Neutrophil (primary cell): ENCODE measurements at regions not wholly inside any gene's neighbourhood (a gene's known extent, or its start where the extent isn't known, plus 50 kb on each side); places are given as distances from the start of the nearest gene placed in this dataset.

Source experiments
- H3K27ac ChIP-seq: fragments of 200-600 bp; sonication (generic); 2 replicates; pipeline ENCODE4 v1.5.1; 2016; ENCODE audit warnings: mild to moderate bottlenecking, moderate library complexity
- H3K27me3 ChIP-seq: fragments of 200-600 bp; sonication (generic); 2 replicates; pipeline ENCODE4 v1.6.0; 2016; ENCODE audit warnings: mild to moderate bottlenecking
- H3K36me3 ChIP-seq: fragments of 200-600 bp; sonication (generic); 2 replicates; pipeline ENCODE4 v1.5.1; 2017
- H3K4me1 ChIP-seq, 2 experiments: fragments of 200-600 bp in 1 of 2; sonication (generic) in 1 of 2; 1 replicate in 1 of 2; 2 replicates in 1 of 2; pipeline versions ENCODE4 v1.5.1 to v1.6.1; 2013 to 2016; ENCODE audit warnings: low read depth in 1 of 2, low read length in 1 of 2, mild to moderate bottlenecking in 1 of 2, moderate library complexity in 1 of 2; ENCODE audit not compliant: control insufficient read depth in 1 of 2, insufficient read depth in 1 of 2
- H3K4me3 ChIP-seq, 2 experiments: fragments of 200-600 bp in 1 of 2; sonication (generic) in 1 of 2; 1 replicate in 1 of 2; 2 replicates in 1 of 2; pipeline ENCODE4 v1.5.1; 2013 to 2016; ENCODE audit warnings: low read depth in 1 of 2, low read length in 1 of 2, mild to moderate bottlenecking in 1 of 2, moderate library complexity in 1 of 2
- H3K9me3 ChIP-seq: fragments of 200-600 bp; sonication (generic); 2 replicates; pipeline ENCODE4 v1.5.1; 2016
- TF ChIP-seq, protein P1 (sequence below): fragments of 200-600 bp; sonication (generic); IDR thresholded peaks from 2 replicates; pipeline ENCODE4 v1.5.1; 2016; ENCODE audit warnings: antibody characterized with exemption

DNA sequence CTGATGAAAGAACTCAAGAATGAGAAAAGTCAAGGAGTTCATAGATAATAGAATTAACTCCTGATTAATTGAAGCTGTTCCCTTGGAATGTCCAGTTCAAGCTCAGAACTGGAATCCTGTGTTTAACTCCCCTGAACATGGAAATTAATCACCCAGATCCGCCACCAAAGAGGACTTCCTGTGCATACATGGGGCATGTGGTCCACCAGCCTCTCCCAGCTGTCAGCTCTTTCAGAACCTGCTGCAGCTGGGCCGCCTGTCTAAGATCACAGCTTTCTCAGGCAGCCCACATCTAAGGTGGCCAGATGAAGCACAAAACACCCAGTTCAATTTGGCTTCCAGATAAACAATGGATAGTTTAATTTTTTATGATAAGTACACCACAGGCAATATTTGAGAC lies 203.7 kb upstream of the COX10 start:
- no peaks in the 10 kb centered on the region for H3K9me3 ChIP-seq
- H3K4me3 ChIP-seq: no peak overlapping the region
- no peaks in the 10 kb centered on the region for H3K27me3 ChIP-seq
- no peaks in the 10 kb centered on the region for H3K4me1 ChIP-seq
- no peak overlapping the region for H3K27ac ChIP-seq
- no peaks in the 10 kb centered on the region for H3K36me3 ChIP-seq
- TF ChIP-seq, protein P1, sequence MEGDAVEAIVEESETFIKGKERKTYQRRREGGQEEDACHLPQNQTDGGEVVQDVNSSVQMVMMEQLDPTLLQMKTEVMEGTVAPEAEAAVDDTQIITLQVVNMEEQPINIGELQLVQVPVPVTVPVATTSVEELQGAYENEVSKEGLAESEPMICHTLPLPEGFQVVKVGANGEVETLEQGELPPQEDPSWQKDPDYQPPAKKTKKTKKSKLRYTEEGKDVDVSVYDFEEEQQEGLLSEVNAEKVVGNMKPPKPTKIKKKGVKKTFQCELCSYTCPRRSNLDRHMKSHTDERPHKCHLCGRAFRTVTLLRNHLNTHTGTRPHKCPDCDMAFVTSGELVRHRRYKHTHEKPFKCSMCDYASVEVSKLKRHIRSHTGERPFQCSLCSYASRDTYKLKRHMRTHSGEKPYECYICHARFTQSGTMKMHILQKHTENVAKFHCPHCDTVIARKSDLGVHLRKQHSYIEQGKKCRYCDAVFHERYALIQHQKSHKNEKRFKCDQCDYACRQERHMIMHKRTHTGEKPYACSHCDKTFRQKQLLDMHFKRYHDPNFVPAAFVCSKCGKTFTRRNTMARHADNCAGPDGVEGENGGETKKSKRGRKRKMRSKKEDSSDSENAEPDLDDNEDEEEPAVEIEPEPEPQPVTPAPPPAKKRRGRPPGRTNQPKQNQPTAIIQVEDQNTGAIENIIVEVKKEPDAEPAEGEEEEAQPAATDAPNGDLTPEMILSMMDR: no peak

DNA sequence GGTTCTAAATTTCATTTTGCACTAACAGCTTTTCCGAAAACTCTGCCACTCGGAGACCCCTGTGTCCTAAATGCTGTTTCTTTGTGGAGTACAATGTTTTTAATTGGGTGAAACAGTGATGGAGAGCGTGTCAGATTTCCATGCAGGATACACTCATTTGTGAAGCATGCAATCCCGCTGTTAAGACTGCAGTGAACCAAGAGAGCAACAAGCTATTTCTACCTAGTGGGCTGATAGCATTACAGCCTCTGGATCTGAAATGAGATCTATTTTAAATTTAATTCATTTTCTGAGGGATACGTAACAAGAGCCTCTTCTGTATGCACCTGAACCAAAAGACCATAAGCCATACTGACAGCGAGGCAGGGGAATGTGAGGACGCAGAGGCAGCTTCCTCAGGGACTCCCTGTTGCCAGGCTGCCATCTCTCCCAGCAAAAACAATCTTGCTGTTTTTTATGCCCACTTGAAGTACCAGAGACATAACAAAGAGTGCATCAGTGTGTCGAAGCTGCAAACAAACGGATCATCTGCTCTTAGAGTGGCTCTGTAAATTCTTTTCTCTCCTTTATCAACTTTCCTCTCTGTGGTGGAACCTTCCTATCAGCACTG lies 199.9 kb upstream of the COX10 start:
- H3K4me3 ChIP-seq: no peak overlapping the region
- no peak overlapping the region for H3K27ac ChIP-seq
- no peaks in the 10 kb centered on the region for H3K36me3 ChIP-seq
- H3K9me3 ChIP-seq: no peaks in the 10 kb centered on the region
- TF ChIP-seq, protein P1: no peak
- no peaks in the 10 kb centered on the region for H3K27me3 ChIP-seq
- H3K4me1 ChIP-seq: no peaks in the 10 kb centered on the region

DNA sequence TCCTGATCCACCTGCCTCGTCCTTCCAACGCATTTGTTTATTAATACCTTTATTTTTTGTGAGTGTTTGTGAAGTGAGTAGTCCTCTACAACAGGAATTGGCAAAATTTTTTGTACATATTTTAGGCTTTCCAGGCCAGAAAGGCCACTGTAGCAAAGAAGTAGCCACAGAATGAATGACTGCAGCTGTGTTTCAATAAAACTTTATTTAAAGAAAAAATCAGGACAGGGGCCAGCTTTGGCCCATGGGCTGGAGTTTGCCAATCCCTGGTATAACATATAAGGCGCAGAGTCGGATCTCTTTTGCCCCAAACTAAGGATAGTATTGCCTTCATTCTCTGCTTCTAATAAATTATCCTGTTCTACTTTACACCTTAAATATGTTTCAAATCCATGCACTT lies 198.0 kb upstream of the COX10 start:
- no peaks in the 10 kb centered on the region for H3K9me3 ChIP-seq
- TF ChIP-seq, protein P1: no peak
- no peaks in the 10 kb centered on the region for H3K27me3 ChIP-seq
- no peak overlapping the region for H3K27ac ChIP-seq
- H3K4me3 ChIP-seq: no peak overlapping the region
- H3K36me3 ChIP-seq: no peaks in the 10 kb centered on the region
- H3K4me1 ChIP-seq: no peaks in the 10 kb centered on the region

DNA sequence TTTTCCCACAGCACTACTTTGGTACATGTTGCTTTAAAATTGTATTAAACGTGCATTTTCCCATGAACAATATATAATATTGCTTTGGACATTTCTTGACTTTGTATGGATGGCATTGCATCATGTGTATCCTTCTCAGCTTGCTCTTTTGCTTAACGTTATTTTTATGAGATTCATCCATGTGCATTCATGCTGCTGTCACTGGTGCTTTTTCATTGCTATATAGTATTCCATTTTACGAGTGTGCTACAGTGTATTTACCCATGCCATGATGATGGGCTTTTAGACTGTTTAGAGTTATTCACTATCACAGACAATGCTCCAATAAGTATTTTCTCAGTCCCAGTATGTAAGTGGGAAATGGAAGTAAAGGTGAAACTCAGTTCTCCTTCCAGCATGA lies 195.2 kb upstream of the COX10 start:
- Histone ChIP-seq H3K36me3 (no peaks in the 10 kb centered on the region), H3K27me3 (no peaks in the 10 kb centered on the region), H3K4me1 (no peaks in the 10 kb centered on the region), H3K4me3 (no peak overlapping the region), H3K27ac (no peak overlapping the region), H3K9me3 (no peaks in the 10 kb centered on the region)
- TF ChIP-seq, protein P1: no peak

DNA sequence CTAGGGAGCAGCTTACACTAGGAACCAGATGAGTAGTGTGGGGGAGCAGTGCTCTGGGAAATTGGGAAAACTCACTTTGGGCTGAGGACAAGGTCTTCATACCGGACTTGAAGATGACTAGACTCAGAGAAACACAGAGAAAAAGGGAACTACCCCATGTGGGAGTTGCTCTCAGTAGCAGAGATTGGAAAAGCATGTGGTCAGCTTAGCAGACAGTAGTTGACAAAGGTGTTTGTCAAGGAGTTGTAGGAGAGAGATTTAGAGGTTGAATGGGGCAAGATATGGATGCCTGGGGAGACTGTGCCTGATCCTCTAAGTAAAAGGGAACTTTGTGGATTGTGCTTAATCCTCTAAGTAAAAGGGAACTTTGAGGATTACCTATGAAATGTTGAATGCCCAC lies 194.5 kb upstream of the COX10 start:
- TF ChIP-seq, protein P1: no peak

More for the DNA sequence above, 194.5 kb upstream of the COX10 start:
- Histone ChIP-seq H3K4me1 (no peaks in the 10 kb centered on the region), H3K36me3 (no peaks in the 10 kb centered on the region), H3K4me3 (no peak overlapping the region), H3K27ac (no peak overlapping the region), H3K27me3 (no peaks in the 10 kb centered on the region), H3K9me3 (no peaks in the 10 kb centered on the region)
